HG03045 (cell line): ENCODE measurements at regions not wholly inside any gene's neighbourhood (a gene's known extent, or its start where the extent isn't known, plus 50 kb on each side); places are given as distances from the start of the nearest gene placed in this dataset.
"Not testable (repeated sequence)": the region's sequence is repeated elsewhere in the genome, so short reads cannot be mapped to it uniquely, and the experiment has no call there.

Experiments
- ATAC-seq: cut with Tn5 transposase; IDR thresholded peaks from one replicate; pipeline ENCODE4 v1.9.1; 2021; ENCODE audit warnings: mild to moderate bottlenecking, moderate library complexity; ENCODE audit not compliant: unreplicated experiment

DNA sequence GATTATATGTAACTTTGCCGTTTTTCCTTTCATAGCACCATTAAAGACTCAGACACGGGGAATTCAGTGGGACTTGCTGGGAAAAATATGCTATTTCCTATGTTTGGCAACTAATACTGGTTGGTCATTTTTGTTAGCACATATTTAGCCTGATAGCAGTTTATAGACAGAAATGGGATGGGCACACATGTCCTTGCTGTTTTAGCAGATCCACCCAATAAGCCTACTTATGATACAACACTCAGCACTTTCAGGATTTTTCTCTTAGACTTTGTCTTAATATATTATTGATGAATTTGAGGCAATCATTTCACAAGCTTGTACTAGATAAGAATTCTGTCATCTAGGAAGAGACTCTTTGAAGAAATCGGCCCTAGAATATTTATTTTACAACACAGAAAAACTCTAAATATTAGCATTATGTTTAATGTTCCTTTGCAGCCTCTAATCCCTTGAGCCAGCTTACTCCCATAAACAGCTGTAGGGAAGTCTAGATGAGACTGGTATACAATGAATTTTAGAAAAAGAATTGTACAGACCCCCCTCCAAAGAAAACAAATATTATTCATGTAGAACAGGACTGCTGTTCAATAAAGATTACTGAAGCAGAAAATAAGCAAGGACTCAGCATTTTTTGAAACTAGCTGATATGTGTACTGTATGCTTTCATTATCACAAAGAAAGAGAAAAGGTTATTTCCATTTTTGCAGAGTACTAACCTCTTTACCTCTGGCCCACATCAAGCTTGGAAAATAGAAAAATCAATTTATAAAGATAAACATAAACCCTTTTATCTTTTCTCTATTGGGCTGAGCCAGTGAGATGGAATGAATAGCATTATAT is 656.8 kb upstream of the SGO1 start:
- ATAC-seq, result no peak

DNA sequence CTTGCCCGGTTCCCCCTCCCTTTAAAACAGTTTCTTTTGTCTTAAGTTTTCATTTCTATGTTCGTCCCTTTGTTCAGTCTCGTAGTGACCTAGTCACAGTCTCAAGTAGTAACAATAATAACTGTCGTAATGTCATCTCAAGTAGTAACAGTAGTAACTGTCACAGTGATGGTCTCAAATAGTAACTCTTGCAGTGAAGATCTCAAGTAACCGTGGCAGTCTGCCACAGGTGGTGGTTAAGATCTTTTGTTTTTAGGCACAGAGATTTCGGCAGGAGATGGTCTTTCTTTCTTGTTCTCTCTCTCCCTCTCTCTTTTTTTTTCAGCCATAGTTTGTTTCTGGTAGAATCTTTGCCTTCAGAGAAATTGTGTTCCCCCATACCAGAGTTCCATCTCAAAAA is 656.0 kb upstream of the SGO1 start:
- no peak for ATAC-seq

- no peak for ATAC-seq
Measured at GRCh38 chr3:20837676-20838302, 651.8 kb upstream of the SGO1 start.

DNA sequence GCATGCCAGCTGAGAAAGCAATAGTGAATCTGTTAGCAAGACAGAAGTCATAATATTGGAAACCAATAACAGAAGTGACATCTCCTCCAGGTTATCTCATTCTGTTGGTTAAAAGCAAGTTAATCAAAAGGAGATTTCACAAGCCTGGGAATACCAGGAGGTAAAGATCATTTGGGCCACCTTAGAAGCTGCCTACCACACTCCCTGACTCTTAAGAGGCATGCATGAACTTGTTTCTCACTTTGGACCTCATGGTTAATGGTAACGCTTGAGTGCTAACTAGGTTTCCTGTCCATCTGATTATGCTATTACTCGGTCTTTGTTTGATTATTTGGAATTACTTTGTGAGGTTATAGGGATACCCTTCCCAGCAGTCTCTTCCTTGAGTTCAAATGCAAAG is 650.8 kb upstream of the SGO1 start:
- ATAC-seq, result no peak

GRCh38 chr3:20832963-20833362 is 647.0 kb upstream of the SGO1 start:
- no peak for ATAC-seq

- no peak for ATAC-seq
Measured at GRCh38 chr3:20822251-20822650, 636.2 kb upstream of the SGO1 start.

DNA sequence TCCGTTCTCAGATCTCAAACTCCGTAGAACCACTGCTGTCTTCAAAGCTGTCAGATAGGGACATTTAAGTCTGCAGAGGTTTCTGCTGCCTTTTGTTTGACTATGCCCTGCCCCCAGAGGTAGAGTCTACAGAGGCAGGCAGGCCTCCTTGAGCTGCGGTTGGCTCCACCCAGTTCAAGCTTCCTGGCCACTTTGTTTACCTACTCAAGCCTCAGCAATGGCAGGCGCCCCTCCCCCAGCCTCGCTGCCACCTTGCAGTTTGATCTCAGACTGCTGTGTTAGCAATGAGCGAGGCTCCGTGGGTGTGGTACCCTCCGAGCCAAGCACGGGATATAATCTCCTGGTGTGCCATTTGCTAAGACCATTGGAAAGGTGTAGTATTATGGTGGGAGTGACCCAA is 634.9 kb upstream of the SGO1 start:
- not testable (repeated sequence) for ATAC-seq

GRCh38 chr3:20811631-20812030 is 625.6 kb upstream of the SGO1 start:
- ATAC-seq, result no peak

- ATAC-seq, result no peak
Measured at GRCh38 chr3:20811006-20811405, 625.0 kb upstream of the SGO1 start.

- no peak for ATAC-seq
Measured at GRCh38 chr3:20810555-20810954, 624.5 kb upstream of the SGO1 start.

- ATAC-seq, result no peak
Measured at GRCh38 chr3:20809356-20809755, 623.4 kb upstream of the SGO1 start.

GRCh38 chr3:20808864-20809263 is 622.9 kb upstream of the SGO1 start:
- no peak for ATAC-seq

DNA sequence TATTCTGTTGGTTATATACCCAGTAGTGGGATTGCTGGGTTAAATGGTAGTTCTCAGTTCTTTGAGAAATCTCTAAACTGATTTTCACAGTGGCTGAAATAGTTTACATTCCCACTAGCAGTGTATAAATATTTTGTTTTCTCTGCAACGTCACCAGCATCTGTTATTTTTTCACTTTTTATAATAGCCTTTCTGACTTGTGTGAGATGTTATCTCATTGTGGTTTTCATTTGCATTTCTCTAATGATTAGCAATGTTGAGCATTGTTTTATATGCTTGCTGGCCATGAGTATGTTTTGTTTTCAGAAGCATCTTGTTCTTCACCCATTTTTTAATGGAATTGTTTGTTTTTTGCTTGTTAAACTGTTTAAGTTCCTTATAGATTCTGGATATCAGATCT is 612.7 kb upstream of the SGO1 start:
- ATAC-seq, result no peak

DNA sequence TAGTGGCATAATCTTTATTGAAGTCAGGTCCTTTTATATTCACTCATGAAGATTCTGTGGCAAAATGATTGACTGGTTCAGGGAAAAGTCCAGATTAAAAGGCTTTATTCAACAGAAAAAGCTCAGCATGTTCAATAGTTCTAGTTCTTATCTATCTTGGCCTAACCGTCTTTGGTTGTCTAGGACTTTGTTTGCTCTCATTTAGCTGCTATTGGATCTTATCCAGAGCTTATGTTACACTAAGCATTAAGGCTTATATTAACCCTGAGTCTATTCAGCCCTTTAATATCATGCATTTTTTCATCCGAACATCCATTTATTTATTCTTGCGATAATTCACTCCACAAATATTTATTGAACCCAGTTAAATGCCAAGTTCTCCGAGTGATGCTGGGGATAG is 601.0 kb upstream of the SGO1 start:
- no peak for ATAC-seq

DNA sequence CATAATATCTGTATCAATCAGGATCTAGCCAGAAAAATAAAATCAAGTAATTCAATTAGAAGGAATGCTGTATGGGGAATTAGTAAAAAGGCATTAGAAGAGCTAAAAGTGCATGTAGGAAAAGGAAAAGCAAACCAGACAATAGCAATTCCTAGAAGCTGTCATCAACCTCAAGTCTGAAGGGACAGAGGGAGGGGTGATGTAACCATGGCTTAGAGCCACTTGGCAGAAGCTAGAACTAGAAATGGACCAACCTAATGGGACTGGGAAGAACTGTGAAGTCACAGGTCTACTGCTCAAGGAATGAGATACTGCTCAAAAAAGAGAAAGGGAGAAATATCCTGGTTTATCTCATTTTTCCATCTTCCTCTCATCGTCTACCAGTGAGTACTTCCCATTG is 590.7 kb upstream of the SGO1 start:
- no peak for ATAC-seq

GRCh38 chr3:20776286-20776685 is 590.3 kb upstream of the SGO1 start:
- no peak for ATAC-seq

GRCh38 chr3:20773320-20773984 is 587.4 kb upstream of the SGO1 start:
- ATAC-seq, result no peak

DNA sequence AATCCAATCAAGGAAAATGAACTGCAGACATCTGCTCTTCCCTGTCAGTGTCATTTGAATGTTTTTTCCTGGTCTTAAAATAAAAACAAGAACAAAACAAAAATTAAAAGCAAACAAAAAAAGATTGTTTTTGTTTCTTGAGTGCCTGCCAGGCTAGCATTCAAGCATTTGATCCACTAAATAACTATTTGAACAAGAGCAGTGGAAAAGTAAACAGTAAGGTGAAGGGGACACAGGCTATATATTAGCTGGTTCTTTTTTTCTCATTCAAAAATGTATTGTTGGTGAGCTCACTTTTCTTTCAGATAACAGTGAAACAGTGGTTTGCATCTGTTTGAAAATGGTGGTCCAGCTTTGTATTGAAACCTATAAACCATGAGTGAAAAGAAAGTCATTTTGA is 586.9 kb upstream of the SGO1 start:
- no peak for ATAC-seq

GRCh38 chr3:20769430-20769829 is 583.4 kb upstream of the SGO1 start:
- ATAC-seq, result no peak

DNA sequence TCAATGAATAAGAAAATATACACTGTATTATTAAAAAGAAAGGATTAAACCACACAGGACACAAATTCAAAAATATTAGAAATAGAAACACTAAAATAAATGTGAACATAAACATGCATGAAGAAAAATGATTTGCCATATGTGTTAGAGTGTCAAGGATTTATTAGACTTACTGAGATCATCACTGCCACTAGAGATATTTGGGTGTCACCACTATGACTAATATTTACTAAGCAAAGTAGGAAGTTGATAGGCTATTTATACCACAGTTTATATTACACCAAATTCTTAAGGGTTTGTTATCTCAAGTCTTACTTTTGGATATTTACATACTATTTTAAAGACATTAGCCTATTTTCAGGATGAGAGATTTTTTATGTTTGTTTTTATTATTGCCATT is 575.0 kb upstream of the SGO1 start:
- no peak for ATAC-seq

GRCh38 chr3:20752416-20752815 is 566.4 kb upstream of the SGO1 start:
- no peak for ATAC-seq

GRCh38 chr3:20751296-20751695 is 565.3 kb upstream of the SGO1 start:
- no peak for ATAC-seq
